ENCODE measurements at regions not wholly inside any gene's neighbourhood (a gene's known extent, or its start where the extent isn't known, plus 50 kb on each side); places are given as distances from the start of the nearest gene placed in this dataset.

DNA sequence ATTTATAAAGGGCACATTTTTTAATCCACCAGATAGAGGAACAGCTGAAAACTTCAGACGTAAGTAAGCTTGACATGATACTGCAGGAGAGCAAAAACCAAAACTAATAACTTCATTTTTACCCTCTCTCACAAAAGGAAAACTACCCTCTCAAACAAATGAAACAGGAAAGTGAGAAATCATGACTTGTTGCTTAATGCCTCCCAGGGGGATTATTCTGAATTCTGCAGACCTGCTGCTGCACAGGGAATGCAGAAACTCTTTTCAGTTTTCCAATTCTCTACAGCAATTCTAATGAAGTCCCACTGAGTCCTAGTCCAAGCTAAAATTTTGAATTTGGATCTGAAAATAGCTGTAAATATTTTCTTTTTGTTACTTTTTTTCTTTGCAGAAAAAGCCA is 637.1 kb upstream of the CCDC54 start:
- H3K27ac ChIP-seq (ENCODE audit: low read depth in 2 of 2, low read length in 2 of 2) = no peak overlapping the region
- H3K27me3 ChIP-seq (ENCODE audit: control insufficient read depth in 2 of 2, insufficient read depth in 2 of 2, low read length in 2 of 2) = no peaks in the 10 kb centered on the region
- H3K36me3 ChIP-seq (ENCODE audit: control insufficient read depth in 2 of 2, insufficient read depth in 2 of 2, low read length in 2 of 2) = no peaks in the 10 kb centered on the region
- no peak overlapping the region for H3K9ac ChIP-seq (ENCODE audit: low read depth in 1 of 2, low read length in 2 of 2)
- no peaks in the 10 kb centered on the region for H3K4me1 ChIP-seq (ENCODE audit: control insufficient read depth in 2 of 2, insufficient read depth in 2 of 2, low read length in 2 of 2)
- no peaks in the 10 kb centered on the region for H3K9me3 ChIP-seq (ENCODE audit: control insufficient read depth in 2 of 2, low read length in 2 of 2)
- H3K4me3 ChIP-seq (ENCODE audit: low read length in 2 of 2) = no peak overlapping the region

DNA sequence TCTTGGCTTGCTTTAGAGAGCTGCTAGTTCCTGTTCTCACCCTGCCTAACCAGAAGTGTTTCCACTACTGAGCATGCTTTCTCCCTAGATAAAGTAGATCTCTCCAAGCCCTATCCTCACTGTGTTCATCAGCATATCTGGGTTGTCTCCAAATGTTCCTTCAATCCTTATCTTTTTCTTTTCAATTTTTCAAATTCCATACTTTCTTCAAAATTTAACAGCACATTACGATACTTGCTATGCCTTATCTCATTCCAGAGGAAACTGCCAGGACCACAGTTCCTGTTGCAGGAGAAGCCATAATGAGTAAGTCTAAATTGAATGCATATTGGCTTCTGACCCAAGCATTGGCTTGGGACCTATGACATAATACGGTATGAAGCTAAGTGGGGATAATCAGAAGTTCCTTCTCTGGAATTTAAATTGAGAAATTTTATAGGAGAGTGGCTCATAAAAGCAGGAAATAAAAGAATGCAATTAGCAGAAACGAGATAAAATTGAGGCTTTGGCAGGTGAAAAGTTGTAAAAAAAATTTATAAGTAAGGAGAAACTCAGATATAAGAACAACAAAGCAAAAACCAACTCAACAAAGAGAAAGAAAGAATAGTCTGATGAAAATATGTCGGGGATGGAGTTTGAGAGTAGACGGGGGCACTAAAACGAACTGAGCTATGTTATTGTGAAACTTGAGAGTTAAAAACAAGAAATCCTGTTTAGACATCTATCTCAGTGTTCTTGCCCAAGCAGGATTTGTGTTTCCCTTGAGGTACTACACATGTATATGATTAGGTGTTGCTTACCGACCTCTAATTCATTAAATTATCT is 631.7 kb upstream of the CCDC54 start:
- H3K4me3 ChIP-seq (ENCODE audit: low read length in 2 of 2) = no peak overlapping the region

GRCh38 chr3:106746286-106746685 is 631.0 kb upstream of the CCDC54 start:
- no peak overlapping the region for H3K4me3 ChIP-seq (ENCODE audit: low read length in 2 of 2)
- H3K27ac ChIP-seq (ENCODE audit: low read depth in 2 of 2, low read length in 2 of 2) = no peak overlapping the region
- no peaks in the 10 kb centered on the region for H3K4me1 ChIP-seq (ENCODE audit: control insufficient read depth in 2 of 2, insufficient read depth in 2 of 2, low read length in 2 of 2)
- H3K9ac ChIP-seq (ENCODE audit: low read depth in 1 of 2, low read length in 2 of 2) = no peak overlapping the region
- no peaks in the 10 kb centered on the region for H3K27me3 ChIP-seq (ENCODE audit: control insufficient read depth in 2 of 2, insufficient read depth in 2 of 2, low read length in 2 of 2)
- H3K9me3 ChIP-seq (ENCODE audit: control insufficient read depth in 2 of 2, low read length in 2 of 2) = peaks cover 0 to 2% of the 10 kb centered on the region in 2 donors
- no peaks in the 10 kb centered on the region for H3K36me3 ChIP-seq (ENCODE audit: control insufficient read depth in 2 of 2, insufficient read depth in 2 of 2, low read length in 2 of 2)

More for the DNA sequence above, 631.7 kb upstream of the CCDC54 start:
- H3K4me1 ChIP-seq (ENCODE audit: control insufficient read depth in 2 of 2, insufficient read depth in 2 of 2, low read length in 2 of 2) = no peaks in the 10 kb centered on the region
- H3K27me3 ChIP-seq (ENCODE audit: control insufficient read depth in 2 of 2, insufficient read depth in 2 of 2, low read length in 2 of 2) = no peaks in the 10 kb centered on the region
- no peak overlapping the region for H3K9ac ChIP-seq (ENCODE audit: low read depth in 1 of 2, low read length in 2 of 2)
- peaks cover 0 to 2% of the 10 kb centered on the region in 2 donors for H3K9me3 ChIP-seq (ENCODE audit: control insufficient read depth in 2 of 2, low read length in 2 of 2)
- no peaks in the 10 kb centered on the region for H3K36me3 ChIP-seq (ENCODE audit: control insufficient read depth in 2 of 2, insufficient read depth in 2 of 2, low read length in 2 of 2)
- no peak overlapping the region for H3K27ac ChIP-seq (ENCODE audit: low read depth in 2 of 2, low read length in 2 of 2)

- Histone ChIP-seq H3K27me3 (ENCODE audit: control insufficient read depth in 2 of 2, insufficient read depth in 2 of 2, low read length in 2 of 2) (no peaks in the 10 kb centered on the region), H3K27ac (ENCODE audit: low read depth in 2 of 2, low read length in 2 of 2) (no peak overlapping the region), H3K36me3 (ENCODE audit: control insufficient read depth in 2 of 2, insufficient read depth in 2 of 2, low read length in 2 of 2) (no peaks in the 10 kb centered on the region), H3K4me3 (ENCODE audit: low read length in 2 of 2) (no peak overlapping the region), H3K4me1 (ENCODE audit: control insufficient read depth in 2 of 2, insufficient read depth in 2 of 2, low read length in 2 of 2) (no peaks in the 10 kb centered on the region), H3K9ac (ENCODE audit: low read depth in 1 of 2, low read length in 2 of 2) (no peak overlapping the region), H3K9me3 (ENCODE audit: control insufficient read depth in 2 of 2, low read length in 2 of 2) (peaks cover 0 to 2% of the 10 kb centered on the region in 2 donors)
Measured at GRCh38 chr3:106748472-106749262, 628.6 kb upstream of the CCDC54 start.

GRCh38 chr3:106750092-106750491 is 627.1 kb upstream of the CCDC54 start:
- no peaks in the 10 kb centered on the region for H3K27me3 ChIP-seq (ENCODE audit: control insufficient read depth in 2 of 2, insufficient read depth in 2 of 2, low read length in 2 of 2)
- no peak overlapping the region for H3K4me3 ChIP-seq (ENCODE audit: low read length in 2 of 2)
- peaks cover 0 to 2% of the 10 kb centered on the region in 2 donors for H3K9me3 ChIP-seq (ENCODE audit: control insufficient read depth in 2 of 2, low read length in 2 of 2)
- H3K9ac ChIP-seq (ENCODE audit: low read depth in 1 of 2, low read length in 2 of 2) = no peak overlapping the region
- no peaks in the 10 kb centered on the region for H3K4me1 ChIP-seq (ENCODE audit: control insufficient read depth in 2 of 2, insufficient read depth in 2 of 2, low read length in 2 of 2)
- H3K36me3 ChIP-seq (ENCODE audit: control insufficient read depth in 2 of 2, insufficient read depth in 2 of 2, low read length in 2 of 2) = no peaks in the 10 kb centered on the region
- H3K27ac ChIP-seq (ENCODE audit: low read depth in 2 of 2, low read length in 2 of 2) = no peak overlapping the region

DNA sequence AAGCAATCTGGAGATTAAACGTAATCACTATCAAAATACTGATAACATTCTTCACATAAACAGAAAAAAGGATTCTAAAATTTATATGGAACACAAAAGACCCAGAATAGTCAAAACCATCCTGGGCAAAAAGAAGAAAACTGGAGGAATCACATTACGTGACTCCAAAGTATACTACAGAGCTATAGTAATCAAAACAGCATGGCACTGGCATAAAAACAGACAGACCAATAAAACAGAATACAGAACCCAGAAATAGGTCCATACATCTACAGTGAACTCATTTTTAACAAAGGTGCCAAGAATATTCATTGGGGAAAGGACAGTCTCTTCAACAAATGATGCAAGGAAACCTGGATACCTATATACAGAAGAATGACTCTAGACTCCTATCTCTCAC is 621.9 kb upstream of the CCDC54 start:
- H3K9ac ChIP-seq (ENCODE audit: low read depth in 1 of 2, low read length in 2 of 2) = no peak overlapping the region
- no peaks in the 10 kb centered on the region for H3K36me3 ChIP-seq (ENCODE audit: control insufficient read depth in 2 of 2, insufficient read depth in 2 of 2, low read length in 2 of 2)
- H3K4me3 ChIP-seq (ENCODE audit: low read length in 2 of 2) = no peak overlapping the region
- H3K4me1 ChIP-seq (ENCODE audit: control insufficient read depth in 2 of 2, insufficient read depth in 2 of 2, low read length in 2 of 2) = no peaks in the 10 kb centered on the region
- peaks cover 0 to under 1% of the 10 kb centered on the region in 2 donors for H3K9me3 ChIP-seq (ENCODE audit: control insufficient read depth in 2 of 2, low read length in 2 of 2)
- H3K27ac ChIP-seq (ENCODE audit: low read depth in 2 of 2, low read length in 2 of 2) = no peak overlapping the region
- no peaks in the 10 kb centered on the region for H3K27me3 ChIP-seq (ENCODE audit: control insufficient read depth in 2 of 2, insufficient read depth in 2 of 2, low read length in 2 of 2)

DNA sequence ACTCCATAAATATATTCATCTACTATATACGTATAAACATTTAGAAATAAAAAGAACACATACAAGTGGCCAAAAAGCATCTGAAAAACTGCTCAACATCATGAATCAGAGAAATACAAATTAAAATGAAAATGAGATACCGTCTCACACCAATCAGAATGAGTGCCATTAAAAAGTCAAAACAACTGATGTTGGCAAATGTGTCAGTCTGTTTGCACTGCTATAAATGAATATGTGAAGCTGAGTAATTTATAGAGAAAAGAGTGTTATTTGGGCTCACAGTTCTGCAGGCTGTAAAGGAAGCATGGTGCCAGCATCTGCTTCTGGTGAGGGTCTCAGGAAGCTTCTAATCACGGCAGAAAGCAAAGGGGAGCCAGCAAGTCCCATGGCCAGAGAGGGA is 620.3 kb upstream of the CCDC54 start:
- Histone ChIP-seq H3K9me3 (ENCODE audit: control insufficient read depth in 2 of 2, low read length in 2 of 2) (no peaks in the 10 kb centered on the region), H3K27me3 (ENCODE audit: control insufficient read depth in 2 of 2, insufficient read depth in 2 of 2, low read length in 2 of 2) (no peaks in the 10 kb centered on the region), H3K4me1 (ENCODE audit: control insufficient read depth in 2 of 2, insufficient read depth in 2 of 2, low read length in 2 of 2) (no peaks in the 10 kb centered on the region), H3K27ac (ENCODE audit: low read depth in 2 of 2, low read length in 2 of 2) (no peak overlapping the region), H3K4me3 (ENCODE audit: low read length in 2 of 2) (no peak overlapping the region), H3K36me3 (ENCODE audit: control insufficient read depth in 2 of 2, insufficient read depth in 2 of 2, low read length in 2 of 2) (no peaks in the 10 kb centered on the region), H3K9ac (ENCODE audit: low read depth in 1 of 2, low read length in 2 of 2) (no peak overlapping the region)

- Histone ChIP-seq H3K4me3 (ENCODE audit: low read length in 2 of 2) (no peak overlapping the region), H3K27ac (ENCODE audit: low read depth in 2 of 2, low read length in 2 of 2) (no peak overlapping the region), H3K9ac (ENCODE audit: low read depth in 1 of 2, low read length in 2 of 2) (no peak overlapping the region), H3K27me3 (ENCODE audit: control insufficient read depth in 2 of 2, insufficient read depth in 2 of 2, low read length in 2 of 2) (no peaks in the 10 kb centered on the region), H3K4me1 (ENCODE audit: control insufficient read depth in 2 of 2, insufficient read depth in 2 of 2, low read length in 2 of 2) (no peaks in the 10 kb centered on the region), H3K9me3 (ENCODE audit: control insufficient read depth in 2 of 2, low read length in 2 of 2) (no peaks in the 10 kb centered on the region), H3K36me3 (ENCODE audit: control insufficient read depth in 2 of 2, insufficient read depth in 2 of 2, low read length in 2 of 2) (no peaks in the 10 kb centered on the region)
Measured at GRCh38 chr3:106758459-106758858, 618.8 kb upstream of the CCDC54 start.

GRCh38 chr3:106759731-106760130 is 617.5 kb upstream of the CCDC54 start:
- Histone ChIP-seq H3K27me3 (ENCODE audit: control insufficient read depth in 2 of 2, insufficient read depth in 2 of 2, low read length in 2 of 2) (no peaks in the 10 kb centered on the region), H3K9ac (ENCODE audit: low read depth in 1 of 2, low read length in 2 of 2) (no peak overlapping the region), H3K4me3 (ENCODE audit: low read length in 2 of 2) (no peak overlapping the region), H3K9me3 (ENCODE audit: control insufficient read depth in 2 of 2, low read length in 2 of 2) (no peaks in the 10 kb centered on the region), H3K27ac (ENCODE audit: low read depth in 2 of 2, low read length in 2 of 2) (no peak overlapping the region), H3K4me1 (ENCODE audit: control insufficient read depth in 2 of 2, insufficient read depth in 2 of 2, low read length in 2 of 2) (no peaks in the 10 kb centered on the region), H3K36me3 (ENCODE audit: control insufficient read depth in 2 of 2, insufficient read depth in 2 of 2, low read length in 2 of 2) (no peaks in the 10 kb centered on the region)

DNA sequence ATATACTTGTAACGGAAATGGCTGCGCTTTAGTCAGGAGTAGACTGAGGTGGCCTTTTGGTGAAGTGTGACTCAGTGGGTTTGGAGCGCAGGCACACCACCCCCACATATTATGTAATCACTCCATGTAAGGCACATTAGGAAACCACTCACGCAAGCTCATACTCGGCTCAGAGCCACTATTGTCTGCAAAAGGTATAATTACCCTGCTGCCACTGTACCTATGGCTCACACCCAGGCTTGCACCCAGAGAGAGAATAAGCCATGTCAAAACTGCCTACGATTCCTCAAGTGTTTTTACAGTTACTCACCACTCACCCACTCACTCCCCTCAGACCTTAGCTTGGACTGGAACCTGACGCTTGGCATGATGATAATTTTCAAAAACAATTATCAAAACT is 611.9 kb upstream of the CCDC54 start:
- no peak overlapping the region for H3K9ac ChIP-seq (ENCODE audit: low read depth in 1 of 2, low read length in 2 of 2)
- H3K27me3 ChIP-seq (ENCODE audit: control insufficient read depth in 2 of 2, insufficient read depth in 2 of 2, low read length in 2 of 2) = no peaks in the 10 kb centered on the region
- H3K4me3 ChIP-seq (ENCODE audit: low read length in 2 of 2) = no peak overlapping the region
- no peaks in the 10 kb centered on the region for H3K4me1 ChIP-seq (ENCODE audit: control insufficient read depth in 2 of 2, insufficient read depth in 2 of 2, low read length in 2 of 2)
- H3K27ac ChIP-seq (ENCODE audit: low read depth in 2 of 2, low read length in 2 of 2) = no peak overlapping the region
- no peaks in the 10 kb centered on the region for H3K9me3 ChIP-seq (ENCODE audit: control insufficient read depth in 2 of 2, low read length in 2 of 2)
- no peaks in the 10 kb centered on the region for H3K36me3 ChIP-seq (ENCODE audit: control insufficient read depth in 2 of 2, insufficient read depth in 2 of 2, low read length in 2 of 2)
